ENCODE measurements at regions not wholly inside any gene's neighbourhood (a gene's known extent, or its start where the extent isn't known, plus 50 kb on each side); places are given as distances from the start of the nearest gene placed in this dataset.

GRCh38 chr3:72129501-72130094 lies 344.6 kb upstream of the PROK2 start:
- Mint-ChIP-seq H3K9me3 (no peaks in the 10 kb centered on the region), H3K27me3 (ENCODE audit: low read depth) (peaks cover 10% of the 10 kb centered on the region), H3K4me3 (no peak overlapping the region), H3K27ac (no peak overlapping the region), H3K36me3 (no peaks in the 10 kb centered on the region), H3K4me1 (peaks cover 2% of the 10 kb centered on the region)
- DNase-seq (ENCODE audit: low spot score in 2 of 2, unreplicated experiment in 2 of 2) = no peak
- TF ChIP-seq, protein P1, sequence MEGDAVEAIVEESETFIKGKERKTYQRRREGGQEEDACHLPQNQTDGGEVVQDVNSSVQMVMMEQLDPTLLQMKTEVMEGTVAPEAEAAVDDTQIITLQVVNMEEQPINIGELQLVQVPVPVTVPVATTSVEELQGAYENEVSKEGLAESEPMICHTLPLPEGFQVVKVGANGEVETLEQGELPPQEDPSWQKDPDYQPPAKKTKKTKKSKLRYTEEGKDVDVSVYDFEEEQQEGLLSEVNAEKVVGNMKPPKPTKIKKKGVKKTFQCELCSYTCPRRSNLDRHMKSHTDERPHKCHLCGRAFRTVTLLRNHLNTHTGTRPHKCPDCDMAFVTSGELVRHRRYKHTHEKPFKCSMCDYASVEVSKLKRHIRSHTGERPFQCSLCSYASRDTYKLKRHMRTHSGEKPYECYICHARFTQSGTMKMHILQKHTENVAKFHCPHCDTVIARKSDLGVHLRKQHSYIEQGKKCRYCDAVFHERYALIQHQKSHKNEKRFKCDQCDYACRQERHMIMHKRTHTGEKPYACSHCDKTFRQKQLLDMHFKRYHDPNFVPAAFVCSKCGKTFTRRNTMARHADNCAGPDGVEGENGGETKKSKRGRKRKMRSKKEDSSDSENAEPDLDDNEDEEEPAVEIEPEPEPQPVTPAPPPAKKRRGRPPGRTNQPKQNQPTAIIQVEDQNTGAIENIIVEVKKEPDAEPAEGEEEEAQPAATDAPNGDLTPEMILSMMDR (IDR thresholded peaks at IDR 0.05; ENCODE audit: unreplicated experiment) = no peak

- Mint-ChIP-seq H3K9me3 (no peaks in the 10 kb centered on the region), H3K4me3 (no peak overlapping the region), H3K4me1 (peaks cover 6% of the 10 kb centered on the region), H3K27me3 (ENCODE audit: low read depth) (peaks cover 6% of the 10 kb centered on the region), H3K27ac (no peak overlapping the region), H3K36me3 (no peaks in the 10 kb centered on the region)
- DNase-seq (ENCODE audit: low spot score in 2 of 2, unreplicated experiment in 2 of 2) = no peak
- TF ChIP-seq, protein P1 (IDR thresholded peaks at IDR 0.05; ENCODE audit: unreplicated experiment) = no peak
Observed at GRCh38 chr3:72128921-72129320, 344.0 kb upstream of the PROK2 start.

- H3K27ac Mint-ChIP-seq = no peak overlapping the region
- H3K27me3 Mint-ChIP-seq (ENCODE audit: low read depth) = peaks cover 5% of the 10 kb centered on the region
- DNase-seq (ENCODE audit: low spot score in 2 of 2, unreplicated experiment in 2 of 2) = no peak
- no peaks in the 10 kb centered on the region for H3K9me3 Mint-ChIP-seq
- peaks cover 10% of the 10 kb centered on the region for H3K4me1 Mint-ChIP-seq
- H3K36me3 Mint-ChIP-seq = no peaks in the 10 kb centered on the region
- TF ChIP-seq, protein P1 (IDR thresholded peaks at IDR 0.05; ENCODE audit: unreplicated experiment) = no peak
- no peak overlapping the region for H3K4me3 Mint-ChIP-seq
Observed at GRCh38 chr3:72127844-72128243, 342.9 kb upstream of the PROK2 start.

DNA sequence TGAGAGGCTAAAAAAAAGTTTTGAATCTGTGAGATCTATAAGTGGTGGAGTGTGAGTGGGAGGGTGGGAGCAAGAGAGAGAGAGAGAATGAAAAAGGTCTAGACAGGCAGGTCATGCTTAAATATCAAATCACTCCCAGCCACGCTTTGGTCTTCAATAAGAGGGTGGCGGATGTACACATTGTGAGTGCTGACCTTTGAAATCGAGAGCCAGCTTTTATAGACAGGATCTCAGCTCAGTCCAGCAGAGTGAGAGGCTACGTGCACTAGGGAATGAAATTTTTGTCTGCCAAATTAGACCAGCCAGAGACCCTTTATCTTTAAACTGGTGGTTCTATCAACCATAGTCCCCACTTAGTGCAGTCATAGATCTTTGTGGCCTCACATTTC lies 342.3 kb upstream of the PROK2 start:
- no peaks in the 10 kb centered on the region for H3K36me3 Mint-ChIP-seq
- peaks cover 5% of the 10 kb centered on the region for H3K27me3 Mint-ChIP-seq (ENCODE audit: low read depth)
- H3K4me1 Mint-ChIP-seq = peaks cover 8% of the 10 kb centered on the region
- H3K9me3 Mint-ChIP-seq = no peaks in the 10 kb centered on the region
- no peak overlapping the region for H3K4me3 Mint-ChIP-seq
- H3K27ac Mint-ChIP-seq = no peak overlapping the region
- TF ChIP-seq, protein P1 (IDR thresholded peaks at IDR 0.05; ENCODE audit: unreplicated experiment) = no peak
- DNase-seq (ENCODE audit: low spot score in 2 of 2, unreplicated experiment in 2 of 2) = no peak

DNA sequence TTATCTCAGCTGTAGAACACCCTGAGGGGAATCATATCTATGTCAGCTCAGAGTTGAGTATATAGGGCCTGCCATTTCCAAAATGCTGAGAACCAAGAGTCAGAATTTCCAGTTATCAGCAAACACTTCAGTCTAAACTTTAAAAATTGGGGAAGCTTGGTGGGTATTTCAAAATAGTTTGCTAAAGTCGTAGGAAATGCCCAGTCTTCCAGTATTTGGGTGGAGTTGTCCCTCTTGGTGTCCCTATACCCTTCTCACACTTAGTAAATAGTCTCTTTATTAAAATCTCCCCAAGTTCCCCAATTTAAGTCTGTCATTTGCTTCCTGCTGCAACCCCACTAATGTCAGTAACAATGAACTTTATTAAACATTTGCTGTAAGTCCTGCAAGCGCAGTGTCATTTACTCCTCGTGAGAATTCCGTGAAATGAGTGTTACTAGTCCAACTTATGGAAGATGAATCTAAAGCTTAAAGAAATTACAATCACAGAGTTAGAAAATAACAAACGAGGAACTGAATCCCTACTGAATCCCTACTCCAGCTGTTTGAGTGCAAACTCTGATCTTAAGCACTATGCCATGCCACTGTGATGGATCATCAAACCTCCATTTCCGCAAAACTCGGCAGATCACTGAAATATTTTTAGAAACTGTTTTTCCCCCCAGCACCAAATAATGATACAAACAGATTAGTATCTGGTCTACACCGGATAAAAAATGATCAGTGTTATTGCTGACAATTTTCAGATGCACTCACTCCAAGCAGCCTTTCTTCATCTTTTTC lies 341.7 kb upstream of the PROK2 start:
- Mint-ChIP-seq H3K36me3 (no peaks in the 10 kb centered on the region), H3K9me3 (no peaks in the 10 kb centered on the region), H3K27me3 (ENCODE audit: low read depth) (peaks cover 5% of the 10 kb centered on the region), H3K4me1 (peaks cover 8% of the 10 kb centered on the region), H3K27ac (no peak overlapping the region), H3K4me3 (no peak overlapping the region)
- DNase-seq (ENCODE audit: low spot score in 2 of 2, unreplicated experiment in 2 of 2) = no peak
- TF ChIP-seq, protein P1 (IDR thresholded peaks at IDR 0.05; ENCODE audit: unreplicated experiment) = no peak
